SW 1271 (cell line): ENCODE measurements at regions not wholly inside any gene's neighbourhood (a gene's known extent, or its start where the extent isn't known, plus 50 kb on each side); places are given as distances from the start of the nearest gene placed in this dataset.
"Not testable (repeated sequence)": the region's sequence is repeated elsewhere in the genome, so short reads cannot be mapped to it uniquely, and the experiment has no call there.

Experiments used
- DNase-seq, 2 experiments: peaks; one replicate each; lab custom pipeline; 2025; lab: John Stamatoyannopoulos, UW

- no peak for DNase-seq
Observed at GRCh38 chr3:74273555-74274402, 340.7 kb downstream of the CNTN3 start.

- DNase-seq, result no peak
Observed at GRCh38 chr3:74273091-74273490, 341.4 kb downstream of the CNTN3 start.

GRCh38 chr3:74271541-74271940 is 342.9 kb downstream of the CNTN3 start:
- DNase-seq, result no peak

GRCh38 chr3:74269689-74270088 is 344.8 kb downstream of the CNTN3 start:
- DNase-seq, result no peak

- DNase-seq, result no peak
Observed at GRCh38 chr3:74268753-74269152, 345.7 kb downstream of the CNTN3 start.

- DNase-seq, result peak in 1 of 2 experiments; percentile 0
Observed at GRCh38 chr3:74267588-74268184, 346.8 kb downstream of the CNTN3 start.

- no peak for DNase-seq
Observed at GRCh38 chr3:74267131-74267530, 347.3 kb downstream of the CNTN3 start.

GRCh38 chr3:74265069-74265468 is 349.4 kb downstream of the CNTN3 start:
- no peak for DNase-seq

- no peak for DNase-seq
Observed at GRCh38 chr3:74263031-74263430, 351.4 kb downstream of the CNTN3 start.

GRCh38 chr3:74233091-74233490 is 381.4 kb downstream of the CNTN3 start:
- no peak for DNase-seq

GRCh38 chr3:74217467-74217866 is 397.0 kb downstream of the CNTN3 start:
- no peak for DNase-seq

GRCh38 chr3:74214286-74214685 is 400.2 kb downstream of the CNTN3 start:
- DNase-seq, result no peak

- no peak for DNase-seq
Observed at GRCh38 chr3:74210739-74211138, 403.7 kb downstream of the CNTN3 start.

- no peak for DNase-seq
Observed at GRCh38 chr3:74200952-74201351, 413.5 kb downstream of the CNTN3 start.

GRCh38 chr3:74178664-74179063 is 435.8 kb downstream of the CNTN3 start:
- DNase-seq, result not testable (repeated sequence)

GRCh38 chr3:74173090-74173489 is 441.4 kb downstream of the CNTN3 start:
- no peak for DNase-seq

GRCh38 chr3:74167926-74168325 is 446.5 kb downstream of the CNTN3 start:
- DNase-seq, result no peak

- DNase-seq, result no peak
Observed at GRCh38 chr3:74165211-74165610, 449.2 kb downstream of the CNTN3 start.

- no peak for DNase-seq
Observed at GRCh38 chr3:74149466-74149865, 465.0 kb downstream of the CNTN3 start.

- DNase-seq, result no peak
Observed at GRCh38 chr3:74145277-74145676, 469.2 kb downstream of the CNTN3 start.

GRCh38 chr3:74139648-74140047 is 474.8 kb downstream of the CNTN3 start:
- no peak for DNase-seq

- DNase-seq, result no peak
Observed at GRCh38 chr3:74137790-74138189, 476.7 kb downstream of the CNTN3 start.

GRCh38 chr3:74135808-74136207 is 478.7 kb downstream of the CNTN3 start:
- DNase-seq, result no peak

GRCh38 chr3:74134831-74135230 is 479.6 kb downstream of the CNTN3 start:
- no peak for DNase-seq
